Upper lobe of left lung (tissue), 4 donors: ENCODE measurements at regions not wholly inside any gene's neighbourhood (a gene's known extent, or its start where the extent isn't known, plus 50 kb on each side); places are given as distances from the start of the nearest gene placed in this dataset.

ENCODE experiments used
- EP300 ChIP-seq, 4 donors: sonication (generic); formaldehyde crosslinking; IDR thresholded peaks; one replicate each; pipeline ENCODE4 v1.5.1; 2017; ENCODE audit warnings: antibody characterized with exemption in 4 of 4, control low read depth in 2 of 4
- POLR2A ChIP-seq, 4 donors: fragments of 450-650 bp; IDR thresholded peaks; one replicate each; pipeline ENCODE4 v1.5.1; 2016 to 2017; ENCODE audit warnings: antibody characterized with exemption in 4 of 4, mild to moderate bottlenecking in 2 of 4
- POLR2AphosphoS5 ChIP-seq, 2 donors: sonication (generic); formaldehyde crosslinking; IDR thresholded peaks; one replicate each; pipeline ENCODE4 v1.5.1; 2017; ENCODE audit warnings: antibody characterized with exemption in 2 of 2
- TF ChIP-seq, protein P1 (sequence below), 6 experiments: fragments of 450-650 bp in 4 of 6; fragments of 200-600 bp in 2 of 6; sonication (generic) in 2 of 6; IDR thresholded peaks; one replicate each; pipeline ENCODE4 v1.5.1; 2016 to 2019; ENCODE audit warnings: antibody characterized with exemption in 6 of 6

DNA sequence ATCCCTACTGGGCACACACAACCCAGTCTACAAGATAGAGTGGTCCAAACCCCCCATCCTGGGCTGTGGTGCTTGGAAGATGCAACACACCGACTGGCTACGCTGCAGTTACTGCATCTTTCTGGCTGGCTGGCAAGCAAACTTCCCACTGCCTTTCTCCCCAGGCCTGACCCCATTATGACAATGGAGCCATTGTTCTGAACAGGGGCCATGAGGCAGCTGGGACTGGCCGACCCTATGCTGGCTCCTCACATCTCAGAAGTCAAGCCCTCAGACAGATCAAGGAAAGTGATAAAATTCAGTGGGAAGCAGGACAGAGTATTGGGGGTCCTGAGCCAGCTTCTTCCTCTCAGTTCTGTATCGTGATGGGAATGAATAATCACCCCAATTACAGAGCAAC lies 364.1 kb upstream of the ASIC2 start:
- TF ChIP-seq, protein P1, sequence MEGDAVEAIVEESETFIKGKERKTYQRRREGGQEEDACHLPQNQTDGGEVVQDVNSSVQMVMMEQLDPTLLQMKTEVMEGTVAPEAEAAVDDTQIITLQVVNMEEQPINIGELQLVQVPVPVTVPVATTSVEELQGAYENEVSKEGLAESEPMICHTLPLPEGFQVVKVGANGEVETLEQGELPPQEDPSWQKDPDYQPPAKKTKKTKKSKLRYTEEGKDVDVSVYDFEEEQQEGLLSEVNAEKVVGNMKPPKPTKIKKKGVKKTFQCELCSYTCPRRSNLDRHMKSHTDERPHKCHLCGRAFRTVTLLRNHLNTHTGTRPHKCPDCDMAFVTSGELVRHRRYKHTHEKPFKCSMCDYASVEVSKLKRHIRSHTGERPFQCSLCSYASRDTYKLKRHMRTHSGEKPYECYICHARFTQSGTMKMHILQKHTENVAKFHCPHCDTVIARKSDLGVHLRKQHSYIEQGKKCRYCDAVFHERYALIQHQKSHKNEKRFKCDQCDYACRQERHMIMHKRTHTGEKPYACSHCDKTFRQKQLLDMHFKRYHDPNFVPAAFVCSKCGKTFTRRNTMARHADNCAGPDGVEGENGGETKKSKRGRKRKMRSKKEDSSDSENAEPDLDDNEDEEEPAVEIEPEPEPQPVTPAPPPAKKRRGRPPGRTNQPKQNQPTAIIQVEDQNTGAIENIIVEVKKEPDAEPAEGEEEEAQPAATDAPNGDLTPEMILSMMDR (IDR thresholded peaks at IDR 0.05) = no peak
- no peak for TF ChIP-seq POLR2AphosphoS5 (IDR thresholded peaks at IDR 0.05)
- no peak for TF ChIP-seq EP300 (IDR thresholded peaks at IDR 0.05)
- no peak for TF ChIP-seq POLR2A (IDR thresholded peaks at IDR 0.05)
